ENCODE measurements at regions not wholly inside any gene's neighbourhood (a gene's known extent, or its start where the extent isn't known, plus 50 kb on each side); places are given as distances from the start of the nearest gene placed in this dataset.
"Not testable (repeated sequence)": the region's sequence is repeated elsewhere in the genome, so short reads cannot be mapped to it uniquely, and the experiment has no call there.

DNA sequence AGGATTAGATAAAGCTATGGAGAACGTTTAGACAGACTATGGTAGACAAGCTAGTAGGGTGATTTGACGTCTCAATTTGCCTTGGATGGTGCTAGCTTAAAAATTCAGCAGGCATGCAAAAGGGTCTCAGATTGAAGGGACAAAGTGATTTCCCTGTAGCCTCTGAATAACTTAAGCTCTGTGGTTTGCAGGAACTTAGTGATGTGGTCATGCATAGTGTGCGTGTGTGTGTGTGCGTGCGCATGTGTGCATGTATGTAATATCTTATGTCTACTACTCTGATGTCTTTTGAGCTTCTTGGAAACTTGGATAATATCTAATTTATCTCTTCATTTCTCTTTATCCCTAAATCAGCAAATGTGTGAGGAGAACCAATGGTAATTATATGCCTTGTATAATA lies 183.6 kb upstream of the TNC start:
- DNase-seq = no peak
- no peak for ATAC-seq
- POLR2A ChIA-PET = no interaction called here
- peaks cover 0 to 6% (median 0%) of the 10 kb centered on the region in 9 donors for H3K9me3 Mint-ChIP-seq
- H3K27ac Mint-ChIP-seq = no peak overlapping the region
- H3K36me3 Mint-ChIP-seq = no peaks in the 10 kb centered on the region
- H3K4me3 Mint-ChIP-seq = no peak overlapping the region
- peaks cover 2 to 20% (median 8%) of the 10 kb centered on the region in 5 donors for H3K27me3 Mint-ChIP-seq
- no peaks in the 10 kb centered on the region for H3K4me1 Mint-ChIP-seq

GRCh38 chr9:115305543-115305942 lies 187.6 kb upstream of the TNC start:
- no peak overlapping the region for H3K4me3 Mint-ChIP-seq
- POLR2A ChIA-PET = no interaction called here
- H3K36me3 Mint-ChIP-seq = no peaks in the 10 kb centered on the region
- H3K9me3 Mint-ChIP-seq = peaks cover 0 to 7% (median 0%) of the 10 kb centered on the region in 9 donors
- no peak overlapping the region for H3K27ac Mint-ChIP-seq
- H3K4me1 Mint-ChIP-seq = no peaks in the 10 kb centered on the region
- no peak for ATAC-seq
- H3K27me3 Mint-ChIP-seq = peaks cover 0 to 10% (median 2%) of the 10 kb centered on the region in 5 donors
- DNase-seq = no peak

DNA sequence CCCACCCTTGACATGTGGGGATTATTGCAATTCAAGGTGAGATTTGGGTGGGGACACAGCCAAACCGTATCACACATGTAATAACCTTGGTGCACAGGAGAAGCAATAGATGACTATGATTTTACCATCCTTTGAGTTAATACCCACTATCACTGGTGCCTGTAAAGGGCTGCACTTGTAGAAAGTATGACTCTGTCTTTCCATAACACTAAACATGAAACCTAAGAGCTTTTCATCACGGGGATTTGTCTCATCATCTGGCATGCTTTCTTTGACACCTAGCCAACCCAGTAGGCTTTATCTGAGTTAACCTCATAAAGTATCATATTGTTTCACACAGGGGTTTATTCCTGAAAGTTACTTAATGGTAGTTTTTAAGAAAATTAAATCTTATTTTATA lies 188.9 kb upstream of the TNC start:
- H3K4me1 Mint-ChIP-seq = no peaks in the 10 kb centered on the region
- no peak overlapping the region for H3K27ac Mint-ChIP-seq
- H3K4me3 Mint-ChIP-seq = no peak overlapping the region
- no peak for DNase-seq
- POLR2A ChIA-PET = no interaction called here
- H3K9me3 Mint-ChIP-seq = peaks cover 0 to 13% (median 0%) of the 10 kb centered on the region in 9 donors
- peaks cover 0 to 5% (median 0%) of the 10 kb centered on the region in 3 donors for H3K36me3 Mint-ChIP-seq
- H3K27me3 Mint-ChIP-seq = peaks cover 0 to 10% (median 5%) of the 10 kb centered on the region in 5 donors
- ATAC-seq = no peak

GRCh38 chr9:115313545-115313944 lies 195.6 kb upstream of the TNC start:
- H3K4me1 Mint-ChIP-seq = peaks cover 0 to 5% (median 0%) of the 10 kb centered on the region in 4 donors
- POLR2A ChIA-PET = no interaction called here
- H3K4me3 Mint-ChIP-seq = no peak overlapping the region
- no peak overlapping the region for H3K27ac Mint-ChIP-seq
- no peak for DNase-seq
- no peak for ATAC-seq
- peaks cover 3 to 20% (median 11%) of the 10 kb centered on the region in 5 donors for H3K27me3 Mint-ChIP-seq
- peaks cover 6 to 28% (median 11%) of the 10 kb centered on the region in 9 donors for H3K9me3 Mint-ChIP-seq
- H3K36me3 Mint-ChIP-seq = peaks cover 0 to 9% (median 3%) of the 10 kb centered on the region in 3 donors

DNA sequence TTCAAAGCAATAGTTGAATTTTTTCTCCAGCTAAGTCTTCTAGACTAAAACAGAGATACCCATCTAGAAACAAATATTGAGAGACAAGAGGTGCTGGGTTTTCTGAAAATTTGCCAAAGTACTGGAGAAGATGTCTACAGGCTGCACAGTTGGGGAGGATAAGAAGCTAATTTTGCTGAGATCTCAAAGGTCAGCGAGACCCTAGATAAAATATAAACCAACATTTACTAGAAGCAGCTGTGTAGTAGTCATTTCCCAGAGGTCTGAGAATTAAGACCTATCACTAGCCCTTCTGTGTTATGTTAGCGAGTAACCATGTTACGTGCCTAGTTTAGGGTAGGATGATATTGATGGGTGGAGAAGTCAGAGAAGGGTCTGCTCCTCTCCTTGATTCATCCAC lies 208.5 kb upstream of the TNC start:
- DNase-seq (no peak), ATAC-seq (no peak)
- H3K4me3 Mint-ChIP-seq = no peak overlapping the region
- H3K36me3 Mint-ChIP-seq = no peaks in the 10 kb centered on the region
- peaks cover 0 to 22% (median 4%) of the 10 kb centered on the region in 5 donors for H3K27me3 Mint-ChIP-seq
- H3K9me3 Mint-ChIP-seq = peaks cover 0 to 16% (median 0%) of the 10 kb centered on the region in 9 donors
- H3K27ac Mint-ChIP-seq = peak overlapping the region in 1 of 10 donors; percentile 35
- POLR2A ChIA-PET = no interaction called here
- no peaks in the 10 kb centered on the region for H3K4me1 Mint-ChIP-seq

GRCh38 chr9:115327436-115328122 lies 209.6 kb upstream of the TNC start:
- Mint-ChIP-seq H3K36me3 (no peaks in the 10 kb centered on the region), H3K4me1 (no peaks in the 10 kb centered on the region), H3K9me3 (peaks cover 0 to 5% (median 0%) of the 10 kb centered on the region in 9 donors), H3K4me3 (no peak overlapping the region), H3K27ac (no peak overlapping the region), H3K27me3 (peaks cover 2 to 23% (median 8%) of the 10 kb centered on the region in 5 donors)
- DNase-seq (no peak), ATAC-seq (no peak)
- POLR2A ChIA-PET = no interaction called here

DNA sequence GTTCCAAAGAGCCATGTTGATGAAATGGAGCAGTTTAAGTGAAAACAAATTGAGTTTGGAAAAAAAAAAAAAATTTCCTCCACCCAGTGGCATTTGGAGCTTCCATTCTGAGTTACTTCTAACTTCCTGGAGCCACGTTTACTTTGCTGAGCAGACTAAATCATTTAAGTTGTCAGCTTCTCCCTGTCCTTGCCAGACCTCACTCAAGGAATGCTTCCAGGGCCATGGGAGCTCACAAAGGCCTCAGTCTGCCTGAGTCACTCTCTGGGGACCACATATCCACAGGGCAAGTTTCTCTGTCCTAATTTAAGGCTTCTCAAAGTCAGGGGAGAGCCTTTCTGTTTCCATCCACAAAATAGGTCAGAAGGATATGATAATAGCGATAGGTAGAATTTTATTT lies 210.3 kb upstream of the TNC start:
- POLR2A ChIA-PET = no interaction called here
- H3K9me3 Mint-ChIP-seq = peaks cover 0 to 3% (median 0%) of the 10 kb centered on the region in 9 donors
- no peaks in the 10 kb centered on the region for H3K36me3 Mint-ChIP-seq
- no peaks in the 10 kb centered on the region for H3K4me1 Mint-ChIP-seq
- peaks cover 2 to 23% (median 8%) of the 10 kb centered on the region in 5 donors for H3K27me3 Mint-ChIP-seq
- no peak overlapping the region for H3K27ac Mint-ChIP-seq
- ATAC-seq (no peak), DNase-seq (no peak)
- H3K4me3 Mint-ChIP-seq = no peak overlapping the region

- no peak for DNase-seq
- Mint-ChIP-seq H3K27ac (no peak overlapping the region), H3K9me3 (peaks cover 0 to 3% (median 0%) of the 10 kb centered on the region in 9 donors), H3K4me3 (no peak overlapping the region), H3K27me3 (peaks cover 4 to 23% (median 8%) of the 10 kb centered on the region in 5 donors), H3K4me1 (no peaks in the 10 kb centered on the region), H3K36me3 (no peaks in the 10 kb centered on the region)
- POLR2A ChIA-PET = no interaction called here
- no peak for ATAC-seq
Observed at GRCh38 chr9:115328677-115329076, 210.7 kb upstream of the TNC start.

- no peak for DNase-seq
- H3K36me3 Mint-ChIP-seq = peaks cover 0 to 2% (median 0%) of the 10 kb centered on the region in 3 donors
- H3K4me3 Mint-ChIP-seq = no peak overlapping the region
- H3K4me1 Mint-ChIP-seq = no peaks in the 10 kb centered on the region
- ATAC-seq = no peak
- POLR2A ChIA-PET = no interaction called here
- no peak overlapping the region for H3K27ac Mint-ChIP-seq
- peaks cover 0 to 7% (median 2%) of the 10 kb centered on the region in 9 donors for H3K9me3 Mint-ChIP-seq
- peaks cover 6 to 38% (median 9%) of the 10 kb centered on the region in 5 donors for H3K27me3 Mint-ChIP-seq
Observed at GRCh38 chr9:115333277-115334070, 215.5 kb upstream of the TNC start.

- Mint-ChIP-seq H3K4me3 (no peak overlapping the region), H3K27ac (no peak overlapping the region)
Observed at GRCh38 chr9:115335439-115335838, 217.5 kb upstream of the TNC start.

DNA sequence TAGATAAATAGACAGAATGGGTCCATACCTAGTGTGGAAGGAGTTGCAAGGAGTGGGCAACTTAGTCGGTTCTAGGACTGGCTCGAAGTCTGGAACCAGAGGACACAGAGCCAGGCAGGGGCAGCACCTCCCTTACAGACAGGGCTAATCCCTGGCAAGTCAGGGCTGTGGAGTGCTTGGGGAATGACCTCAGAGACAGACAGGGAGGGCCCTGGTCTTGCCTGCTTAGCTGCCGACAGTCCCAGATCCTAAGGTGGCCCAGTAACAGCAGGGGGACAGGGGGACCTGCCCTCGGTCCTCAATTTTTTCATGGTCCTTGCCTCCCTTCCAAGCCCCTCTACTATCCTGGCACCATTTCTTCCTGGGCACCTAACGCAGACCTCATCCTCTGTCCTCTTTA lies 222.4 kb upstream of the TNC start:
- Mint-ChIP-seq H3K4me3 (no peak overlapping the region), H3K27ac (no peak overlapping the region), H3K27me3 (peaks cover 8 to 39% (median 20%) of the 10 kb centered on the region in 5 donors), H3K4me1 (no peaks in the 10 kb centered on the region), H3K36me3 (peaks cover 0 to 2% (median 0%) of the 10 kb centered on the region in 3 donors), H3K9me3 (peaks cover 0 to 8% (median 0%) of the 10 kb centered on the region in 9 donors)
- DNase-seq = no peak
- ATAC-seq = no peak
- POLR2A ChIA-PET = no interaction called here

More at GRCh38 chr9:115335439-115335838, 217.5 kb upstream of the TNC start:
- H3K36me3 Mint-ChIP-seq = peaks cover 0 to 2% (median 0%) of the 10 kb centered on the region in 3 donors
- peaks cover 12 to 56% (median 15%) of the 10 kb centered on the region in 5 donors for H3K27me3 Mint-ChIP-seq
- H3K4me1 Mint-ChIP-seq = no peaks in the 10 kb centered on the region
- POLR2A ChIA-PET = no interaction called here
- ATAC-seq (no peak), DNase-seq (no peak)
- H3K9me3 Mint-ChIP-seq = peaks cover 0 to 8% (median 2%) of the 10 kb centered on the region in 9 donors

DNA sequence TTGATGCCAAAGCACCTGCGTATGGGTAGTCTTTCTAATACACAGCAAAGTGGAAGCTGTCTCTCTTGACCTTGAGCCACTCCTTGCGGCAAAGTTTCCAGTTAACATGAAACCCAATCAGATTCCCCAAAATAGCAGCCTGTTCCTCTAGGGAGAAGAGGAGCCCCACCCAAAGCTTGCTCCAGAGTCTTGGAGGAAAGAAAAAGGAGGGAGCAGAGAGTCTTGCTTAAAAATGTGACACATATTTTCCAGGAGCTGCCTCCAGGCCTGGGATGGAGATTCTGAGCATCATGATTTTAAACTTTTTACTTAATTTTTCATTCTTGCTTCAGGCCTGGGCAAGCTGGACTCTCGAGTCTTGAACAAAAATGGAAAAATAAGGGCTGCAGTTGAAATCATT lies 223.5 kb upstream of the TNC start:
- Mint-ChIP-seq H3K4me3 (no peak overlapping the region), H3K4me1 (no peaks in the 10 kb centered on the region), H3K36me3 (peaks cover 0 to 2% (median 0%) of the 10 kb centered on the region in 3 donors), H3K27me3 (peaks cover 8 to 39% (median 22%) of the 10 kb centered on the region in 5 donors), H3K9me3 (peaks cover 0 to 8% (median 0%) of the 10 kb centered on the region in 9 donors), H3K27ac (no peak overlapping the region)
- ATAC-seq = no peak
- POLR2A ChIA-PET = no interaction called here
- DNase-seq = no peak

GRCh38 chr9:115347776-115348175 lies 229.8 kb upstream of the TNC start:
- POLR2A ChIA-PET, H3K4me1 Mint-ChIP-seq, H3K27ac Mint-ChIP-seq, DNase-seq, H3K36me3 Mint-ChIP-seq, H3K4me3 Mint-ChIP-seq, ATAC-seq, H3K27me3 Mint-ChIP-seq: not testable (repeated sequence)
- peaks cover 0 to 13% (median 0%) of the 10 kb centered on the region in 9 donors for H3K9me3 Mint-ChIP-seq
